Loucy (cell line): ENCODE measurements at regions not wholly inside any gene's neighbourhood (a gene's known extent, or its start where the extent isn't known, plus 50 kb on each side); places are given as distances from the start of the nearest gene placed in this dataset.

Experiments
- CTCF ChIP-seq: fragments of 200-600 bp; sonication (generic); conservative IDR thresholded peaks from 2 replicates; pipeline ENCODE4 v1.5.1; 2014; ENCODE audit warnings: mild to moderate bottlenecking, antibody characterized with exemption, low read length
- EZH2phosphoT487 ChIP-seq: fragments of 200-600 bp; IDR thresholded peaks from 2 replicates; pipeline ENCODE4 v1.6.1; 2018; ENCODE audit warnings: antibody characterized with exemption, mild to moderate bottlenecking, moderate library complexity, borderline replicate concordance

- no peak for TF ChIP-seq CTCF
- no peak for TF ChIP-seq EZH2phosphoT487
Observed at GRCh38 chr5:62828742-62829603, 250.4 kb downstream of the LRRC70 start.
